A673 (cell line): ENCODE measurements at regions not wholly inside any gene's neighbourhood (a gene's known extent, or its start where the extent isn't known, plus 50 kb on each side); places are given as distances from the start of the nearest gene placed in this dataset.

Experiments used
- CTCF ChIP-seq: fragments of 300-800, 200-600 bp; sonication (generic); conservative IDR thresholded peaks from 2 replicates; pipeline ENCODE4 v1.5.1; 2017; ENCODE audit warnings: low read depth, mild to moderate bottlenecking, antibody characterized with exemption, low read length, moderate library complexity, mixed read lengths
- EZH2 ChIP-seq: fragments of 200-600 bp; sonication (generic); IDR thresholded peaks from 2 replicates; pipeline ENCODE4 v1.6.1; 2017; ENCODE audit warnings: borderline replicate concordance, low read depth, mild to moderate bottlenecking, mixed read lengths, antibody characterized with exemption, low read length; ENCODE audit not compliant: poor library complexity, severe bottlenecking

GRCh38 chr12:20314328-20314727 lies 54.0 kb upstream of the PDE3A start:
- no peak for TF ChIP-seq CTCF
- TF ChIP-seq EZH2: no peak
